22Rv1 (cell line): ENCODE measurements at regions not wholly inside any gene's neighbourhood (a gene's known extent, or its start where the extent isn't known, plus 50 kb on each side); places are given as distances from the start of the nearest gene placed in this dataset.

Experiments
- ZFX ChIP-seq: fragments of 450-650 bp; IDR thresholded peaks from 2 replicates; pipeline ENCODE4 v1.6.1; 2017; ENCODE audit warnings: antibody characterized with exemption, borderline replicate concordance
- TF ChIP-seq, protein P1 (sequence below): fragments of 450-650 bp; IDR thresholded peaks from 2 replicates; pipeline ENCODE4 v1.5.1; 2017; ENCODE audit warnings: mild to moderate bottlenecking

DNA sequence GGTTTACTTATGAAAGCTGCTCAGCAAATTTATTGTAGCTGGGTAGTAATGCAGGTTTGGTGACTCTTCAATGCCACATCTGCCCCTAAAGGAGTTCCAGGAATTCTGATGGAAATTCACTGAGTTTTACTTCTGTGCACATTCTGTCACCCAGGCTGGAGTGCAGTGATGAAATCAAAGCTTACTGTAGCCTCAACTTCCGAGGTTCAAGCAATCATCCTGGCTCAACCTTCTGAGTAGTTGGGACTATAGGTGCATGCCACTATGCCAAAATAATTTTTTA lies 150.6 kb upstream of the RUNX1 start:
- TF ChIP-seq ZFX = no peak
- TF ChIP-seq, protein P1, sequence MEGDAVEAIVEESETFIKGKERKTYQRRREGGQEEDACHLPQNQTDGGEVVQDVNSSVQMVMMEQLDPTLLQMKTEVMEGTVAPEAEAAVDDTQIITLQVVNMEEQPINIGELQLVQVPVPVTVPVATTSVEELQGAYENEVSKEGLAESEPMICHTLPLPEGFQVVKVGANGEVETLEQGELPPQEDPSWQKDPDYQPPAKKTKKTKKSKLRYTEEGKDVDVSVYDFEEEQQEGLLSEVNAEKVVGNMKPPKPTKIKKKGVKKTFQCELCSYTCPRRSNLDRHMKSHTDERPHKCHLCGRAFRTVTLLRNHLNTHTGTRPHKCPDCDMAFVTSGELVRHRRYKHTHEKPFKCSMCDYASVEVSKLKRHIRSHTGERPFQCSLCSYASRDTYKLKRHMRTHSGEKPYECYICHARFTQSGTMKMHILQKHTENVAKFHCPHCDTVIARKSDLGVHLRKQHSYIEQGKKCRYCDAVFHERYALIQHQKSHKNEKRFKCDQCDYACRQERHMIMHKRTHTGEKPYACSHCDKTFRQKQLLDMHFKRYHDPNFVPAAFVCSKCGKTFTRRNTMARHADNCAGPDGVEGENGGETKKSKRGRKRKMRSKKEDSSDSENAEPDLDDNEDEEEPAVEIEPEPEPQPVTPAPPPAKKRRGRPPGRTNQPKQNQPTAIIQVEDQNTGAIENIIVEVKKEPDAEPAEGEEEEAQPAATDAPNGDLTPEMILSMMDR = no peak
